GM12878 (cell line): ENCODE measurements at regions not wholly inside any gene's neighbourhood (a gene's known extent, or its start where the extent isn't known, plus 50 kb on each side); places are given as distances from the start of the nearest gene placed in this dataset.

ENCODE experiments used
- CBX3 ChIP-seq: fragments of 200-600 bp; sonication (generic); IDR thresholded peaks from 2 replicates; pipeline ENCODE4 v1.6.1; 2016; ENCODE audit warnings: low read depth, borderline replicate concordance
- CEBPZ ChIP-seq: fragments of 150-350 bp; IDR thresholded peaks from 2 replicates; pipeline ENCODE4 v1.6.1; 2016; ENCODE audit warnings: low read depth, low read length
- CHD1 ChIP-seq: IDR thresholded peaks from 2 replicates; pipeline ENCODE4 v1.6.1; 2012; ENCODE audit warnings: low read depth, low read length, improper control_type of control experiment
- CHD2 ChIP-seq: IDR thresholded peaks from 2 replicates; pipeline ENCODE4 v1.6.1; 2011; ENCODE audit warnings: low read depth, low read length, improper control_type of control experiment, borderline replicate concordance
- CREB1 ChIP-seq: IDR thresholded peaks from 2 replicates; pipeline ENCODE4 v1.6.1; 2012; ENCODE audit warnings: low read depth, mild to moderate bottlenecking, inconsistent platforms
- E2F8 ChIP-seq: fragments of 450-650 bp; IDR thresholded peaks from 2 replicates; pipeline ENCODE4 v1.6.1; 2018; ENCODE audit warnings: mild to moderate bottlenecking, low read depth, moderate library complexity; ENCODE audit not compliant: partially characterized antibody
- ETV6 ChIP-seq, 2 experiments: fragments of 450-650 bp in 1 of 2; IDR thresholded peaks in 1 of 2; conservative IDR thresholded peaks in 1 of 2; 2 replicates each; pipeline ENCODE4 v1.6.1; 2014; ENCODE audit warnings: antibody characterized with exemption in 1 of 2, borderline replicate concordance in 1 of 2, low read depth in 1 of 2, mild to moderate bottlenecking in 1 of 2, moderate library complexity in 1 of 2
- EZH2 ChIP-seq: IDR thresholded peaks from 2 replicates; pipeline ENCODE4 v1.6.1; 2012; ENCODE audit warnings: low read depth, mild to moderate bottlenecking, control low read depth, inconsistent platforms, low read length, borderline replicate concordance; ENCODE audit not compliant: control insufficient read depth
- FOXK2 ChIP-seq: fragments of 450-650 bp; IDR thresholded peaks from 2 replicates; pipeline ENCODE4 v1.6.1; 2017; ENCODE audit warnings: mild to moderate bottlenecking, moderate library complexity
- FOXM1 ChIP-seq: IDR thresholded peaks from 2 replicates; pipeline ENCODE4 v1.6.1; 2012; ENCODE audit warnings: low read depth, mild to moderate bottlenecking, inconsistent platforms, low read length, moderate library complexity
- IRF3 ChIP-seq: fragments of 450-650 bp; IDR thresholded peaks from 2 replicates; pipeline ENCODE4 v1.6.1; 2014; ENCODE audit warnings: mild to moderate bottlenecking
- LARP7 ChIP-seq: fragments of 450-650 bp; IDR thresholded peaks from 2 replicates; pipeline ENCODE4 v1.6.1; 2017; ENCODE audit warnings: mild to moderate bottlenecking
- MAX ChIP-seq: IDR thresholded peaks from 2 replicates; pipeline ENCODE4 v1.6.1; 2012; ENCODE audit warnings: low read depth, low read length, improper control_type of control experiment
- MLLT1 ChIP-seq: fragments of 450-650 bp; IDR thresholded peaks from 2 replicates; pipeline ENCODE4 v1.6.1; 2016; ENCODE audit warnings: mild to moderate bottlenecking
- MXI1 ChIP-seq: fragments of 150-350 bp; IDR thresholded peaks from 2 replicates; pipeline ENCODE4 v1.6.1; 2011; ENCODE audit warnings: low read depth, mild to moderate bottlenecking, inconsistent platforms, low read length, improper control_type of control experiment
- POLR2A ChIP-seq: IDR thresholded peaks from 2 replicates; pipeline ENCODE4 v1.6.1; 2011; ENCODE audit warnings: low read depth, mild to moderate bottlenecking, low read length
- POU2F2 ChIP-seq: IDR thresholded peaks from 3 replicates; pipeline ENCODE4 v1.6.1; 2011; ENCODE audit warnings: low read depth, mild to moderate bottlenecking, low read length, borderline replicate concordance
- SPI1 ChIP-seq: IDR thresholded peaks from 2 replicates; pipeline ENCODE4 v1.6.1; 2011; ENCODE audit warnings: low read depth, mild to moderate bottlenecking, low read length, moderate library complexity, borderline replicate concordance; ENCODE audit not compliant: insufficient read depth
- TAF1 ChIP-seq: IDR thresholded peaks from 2 replicates; pipeline ENCODE4 v1.6.1; 2011; ENCODE audit warnings: mild to moderate bottlenecking, low read depth, low read length, borderline replicate concordance
- TCF12 ChIP-seq: IDR thresholded peaks from 2 replicates; pipeline ENCODE4 v1.6.1; 2011; ENCODE audit warnings: low read depth, mild to moderate bottlenecking, low read length
- TCF3 ChIP-seq: IDR thresholded peaks from 2 replicates; pipeline ENCODE4 v1.6.1; 2012; ENCODE audit warnings: low read depth, mild to moderate bottlenecking, low read length, borderline replicate concordance; ENCODE audit not compliant: insufficient read depth
- WRNIP1 ChIP-seq: IDR thresholded peaks from 2 replicates; pipeline ENCODE4 v1.6.1; 2011; ENCODE audit warnings: low read depth, low read length, improper control_type of control experiment, borderline replicate concordance
- ZBED1 ChIP-seq: IDR thresholded peaks from 2 replicates; pipeline ENCODE4 v1.6.1; 2016; ENCODE audit warnings: borderline replicate concordance
- ZSCAN29 ChIP-seq: fragments of 450-650 bp; IDR thresholded peaks from 2 replicates; pipeline ENCODE4 v1.6.1; 2017; ENCODE audit warnings: mild to moderate bottlenecking, moderate library complexity

GRCh38 chr3:28124882-28125281 lies 116.5 kb upstream of the CMC1 start (continued):
- no peak for TF ChIP-seq TAF1
- no peak for TF ChIP-seq EZH2
- TF ChIP-seq IRF3, result no peak
- TF ChIP-seq E2F8, result no peak
- no peak for TF ChIP-seq TCF3
- TF ChIP-seq FOXK2, result no peak
- no peak for TF ChIP-seq WRNIP1
- TF ChIP-seq FOXM1, result no peak
- no peak for TF ChIP-seq ETV6 (conservative IDR thresholded peaks at IDR 0.05 in 1 of 2, IDR thresholded peaks at IDR 0.05 in 1 of 2; ENCODE audit: borderline replicate concordance in 1 of 2, low read depth in 1 of 2)
- no peak for TF ChIP-seq CHD1
- no peak for TF ChIP-seq MAX
- TF ChIP-seq ZSCAN29, result no peak
- TF ChIP-seq POU2F2, result no peak
- TF ChIP-seq CEBPZ, result no peak
- TF ChIP-seq LARP7, result no peak
- TF ChIP-seq ZBED1, result no peak
- TF ChIP-seq TCF12, result no peak
- no peak for TF ChIP-seq MXI1
- TF ChIP-seq MLLT1, result 0 out of 2 replicates have a peak, but pooled peaks have one; percentile 22
- peak; percentile 29; the same call in 1 of the 2 replicates for TF ChIP-seq SPI1
- TF ChIP-seq POLR2A, result no peak
- TF ChIP-seq CHD2, result peak; percentile 52; the same call in 1 of the 2 replicates
- TF ChIP-seq CBX3, result no peak
- TF ChIP-seq CREB1, result no peak
